ENCODE measurements at regions not wholly inside any gene's neighbourhood (a gene's known extent, or its start where the extent isn't known, plus 50 kb on each side); places are given as distances from the start of the nearest gene placed in this dataset.

DNA sequence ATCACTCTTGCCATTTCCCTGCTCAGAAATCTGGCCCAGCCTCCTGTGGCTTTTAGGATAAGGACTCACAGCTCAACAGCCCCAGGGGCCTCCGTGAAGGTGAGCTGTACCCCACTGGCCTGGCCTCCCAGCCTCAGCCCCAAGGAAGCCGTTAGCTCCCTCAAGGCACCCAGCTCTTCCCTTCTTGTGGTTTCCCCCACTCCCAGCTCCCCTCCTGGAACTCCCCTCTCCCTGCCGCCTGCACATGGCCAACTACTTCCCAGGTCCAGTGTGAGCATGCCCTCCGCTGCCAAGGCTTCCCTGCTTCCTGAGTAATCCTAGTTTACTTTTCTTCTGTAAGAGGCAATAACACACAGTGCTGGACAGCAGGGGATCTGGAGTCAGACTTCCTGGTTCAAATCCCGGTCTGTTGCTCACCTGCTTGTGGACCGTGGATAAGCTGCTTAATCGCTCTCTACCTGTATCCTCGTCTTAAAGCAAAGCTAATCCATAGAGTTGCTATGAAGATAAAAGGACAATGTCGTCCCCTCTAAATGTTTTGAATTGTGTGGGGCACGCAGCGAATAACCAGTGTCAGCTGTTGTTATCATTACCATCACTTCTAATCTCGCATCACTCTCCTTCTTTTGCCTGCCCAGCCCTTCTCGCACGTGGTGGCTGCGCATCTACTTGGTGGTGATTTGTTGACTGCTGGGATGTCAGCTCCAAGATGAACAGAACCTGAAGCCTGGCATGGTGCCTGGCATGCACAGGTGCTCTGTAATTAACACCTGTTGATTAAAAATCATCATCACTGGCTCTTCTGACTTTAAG is 86.6 kb downstream of the C5orf15 start:
- Histone ChIP-seq H3K27ac (ENCODE audit: insufficient read length, low read depth, low read length) (no peak overlapping the region), H2AFZ (ENCODE audit: low read length) (no peak overlapping the region), H3K4ac (ENCODE audit: low read depth, low read length) (no peak overlapping the region), H4K20me1 (ENCODE audit: control insufficient read depth, insufficient read depth, insufficient read length) (no peaks in the 10 kb centered on the region), H3K27me3 (ENCODE audit: insufficient read depth, low read length) (no peaks in the 10 kb centered on the region), H3K23me2 (ENCODE audit: insufficient read length, low read depth, low read length, poor library complexity, severe bottlenecking) (no peaks in the 10 kb centered on the region), H2BK12ac (ENCODE audit: insufficient read length, low read depth, low read length) (no peak overlapping the region), H3K79me2 (ENCODE audit: insufficient read depth, low read length) (no peaks in the 10 kb centered on the region), H3K14ac (ENCODE audit: insufficient read depth, low read length) (no peak overlapping the region; the same call in 1 of the 2 replicates), H4K8ac (replicated peaks; ENCODE audit: insufficient read length, low read depth, low read length) (no peak overlapping the region), H3K18ac (ENCODE audit: insufficient read length, low read depth, low read length) (no peak overlapping the region), H3T11ph (ENCODE audit: low read length) (no peak overlapping the region), H2BK120ac (ENCODE audit: low read depth, low read length, poor library complexity, severe bottlenecking) (no peak overlapping the region), H3K9me3 (ENCODE audit: control insufficient read depth, low read depth, low read length) (no peaks in the 10 kb centered on the region), H2BK20ac (ENCODE audit: low read depth, low read length, poor library complexity, severe bottlenecking) (no peak overlapping the region), H4K5ac (ENCODE audit: insufficient read length, low read depth, low read length) (no peak overlapping the region), H3K23ac (ENCODE audit: insufficient read length, low read depth, low read length) (no peak overlapping the region), H2BK15ac (ENCODE audit: low read depth, low read length) (no peak overlapping the region), H3K4me1 (ENCODE audit: insufficient read depth, low read length) (no peaks in the 10 kb centered on the region), H3K9ac (ENCODE audit: extremely low read depth, insufficient read length, low read length) (no peak overlapping the region), H2BK5ac (ENCODE audit: insufficient read length, low read length) (no peak overlapping the region), H3K79me1 (ENCODE audit: insufficient read depth, low read depth, low read length, poor library complexity, severe bottlenecking) (no peaks in the 10 kb centered on the region), H2AK5ac (ENCODE audit: insufficient read length, low read length) (no peak overlapping the region), H3K4me2 (ENCODE audit: insufficient read depth, insufficient read length, low read length) (no peak overlapping the region), H3K56ac (ENCODE audit: insufficient read length, low read depth, low read length) (no peak overlapping the region), H4K91ac (ENCODE audit: insufficient read length, low read depth, low read length) (no peak overlapping the region)
- no peak for DNase-seq
- Mint-ChIP-seq H3K27ac (no peak overlapping the region), H3K4me1 (peaks cover 11 to 15% of the 10 kb centered on the region in 2 experiments), H3K9me3 (no peaks in the 10 kb centered on the region), H3K27me3 (ENCODE audit: low read depth) (peaks cover 3% of the 10 kb centered on the region), H3K36me3 (ENCODE audit: insufficient read depth in 1 of 3, low read depth in 3 of 3) (no peaks in the 10 kb centered on the region), H3K4me3 (no peak overlapping the region)
- no peak for TF ChIP-seq CTCF (conservative IDR thresholded peaks at IDR 0.05)
- WGBS (ENCODE audit: extremely low coverage, insufficient read length, low lambda C conversion rate) = no CpG with 5 or more reads among the region's 15 CpGs
